Transverse colon (tissue), 4 donors: ENCODE measurements at regions not wholly inside any gene's neighbourhood (a gene's known extent, or its start where the extent isn't known, plus 50 kb on each side); places are given as distances from the start of the nearest gene placed in this dataset.

ENCODE experiments used
- POLR2A ChIP-seq: fragments of 450-650 bp; IDR thresholded peaks from one replicate; pipeline ENCODE4 v1.6.1; 2016; ENCODE audit warnings: antibody characterized with exemption, mild to moderate bottlenecking, moderate library complexity
- POLR2AphosphoS5 ChIP-seq, 3 donors: sonication (generic); formaldehyde crosslinking; IDR thresholded peaks; one replicate each; pipeline ENCODE4 v1.6.1; 2016; ENCODE audit warnings: antibody characterized with exemption in 3 of 3
- TF ChIP-seq, protein P1 (sequence below), 5 experiments: fragments of 200-600 bp in 3 of 5; fragments of 450-650 bp in 2 of 5; sonication (generic) in 3 of 5; IDR thresholded peaks; 1 replicate in 2 of 5; 2 replicates in 3 of 5; pipeline ENCODE4 v1.5.1; 2016 to 2017; ENCODE audit warnings: antibody characterized with exemption in 5 of 5, inconsistent platforms in 3 of 5, mild to moderate bottlenecking in 2 of 5, moderate library complexity in 1 of 5

DNA sequence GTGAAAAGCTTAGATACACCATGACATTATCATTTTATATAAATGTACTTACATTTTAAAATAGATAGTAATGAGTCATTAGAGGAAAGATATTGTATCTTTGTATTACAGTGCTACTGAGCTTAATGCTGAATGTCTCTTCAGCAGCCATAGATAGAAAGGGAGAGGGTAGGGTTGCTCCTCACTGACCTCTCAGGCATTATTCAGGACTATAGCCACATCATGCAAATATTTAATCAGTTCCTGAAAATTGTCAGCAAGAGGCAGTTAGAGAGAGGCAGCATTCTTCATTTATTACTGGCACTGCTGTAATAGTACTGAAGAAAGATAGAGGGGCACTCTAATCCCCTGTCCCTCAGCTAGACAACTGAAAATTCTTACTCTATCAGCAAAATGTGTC lies 242.0 kb upstream of the TANK start:
- TF ChIP-seq POLR2A (no peak), POLR2AphosphoS5 (IDR thresholded peaks at IDR 0.05) (no peak)
- TF ChIP-seq, protein P1, sequence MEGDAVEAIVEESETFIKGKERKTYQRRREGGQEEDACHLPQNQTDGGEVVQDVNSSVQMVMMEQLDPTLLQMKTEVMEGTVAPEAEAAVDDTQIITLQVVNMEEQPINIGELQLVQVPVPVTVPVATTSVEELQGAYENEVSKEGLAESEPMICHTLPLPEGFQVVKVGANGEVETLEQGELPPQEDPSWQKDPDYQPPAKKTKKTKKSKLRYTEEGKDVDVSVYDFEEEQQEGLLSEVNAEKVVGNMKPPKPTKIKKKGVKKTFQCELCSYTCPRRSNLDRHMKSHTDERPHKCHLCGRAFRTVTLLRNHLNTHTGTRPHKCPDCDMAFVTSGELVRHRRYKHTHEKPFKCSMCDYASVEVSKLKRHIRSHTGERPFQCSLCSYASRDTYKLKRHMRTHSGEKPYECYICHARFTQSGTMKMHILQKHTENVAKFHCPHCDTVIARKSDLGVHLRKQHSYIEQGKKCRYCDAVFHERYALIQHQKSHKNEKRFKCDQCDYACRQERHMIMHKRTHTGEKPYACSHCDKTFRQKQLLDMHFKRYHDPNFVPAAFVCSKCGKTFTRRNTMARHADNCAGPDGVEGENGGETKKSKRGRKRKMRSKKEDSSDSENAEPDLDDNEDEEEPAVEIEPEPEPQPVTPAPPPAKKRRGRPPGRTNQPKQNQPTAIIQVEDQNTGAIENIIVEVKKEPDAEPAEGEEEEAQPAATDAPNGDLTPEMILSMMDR (IDR thresholded peaks at IDR 0.05), result no peak
